GM18511 (cell line): ENCODE measurements at regions not wholly inside any gene's neighbourhood (a gene's known extent, or its start where the extent isn't known, plus 50 kb on each side); places are given as distances from the start of the nearest gene placed in this dataset.
"Not testable (repeated sequence)": the region's sequence is repeated elsewhere in the genome, so short reads cannot be mapped to it uniquely, and the experiment has no call there.

Experiments
- ATAC-seq: cut with Tn5 transposase; IDR thresholded peaks from one replicate; pipeline ENCODE4 v1.9.1; 2021; ENCODE audit warnings: mild to moderate bottlenecking, moderate library complexity; ENCODE audit not compliant: unreplicated experiment

DNA sequence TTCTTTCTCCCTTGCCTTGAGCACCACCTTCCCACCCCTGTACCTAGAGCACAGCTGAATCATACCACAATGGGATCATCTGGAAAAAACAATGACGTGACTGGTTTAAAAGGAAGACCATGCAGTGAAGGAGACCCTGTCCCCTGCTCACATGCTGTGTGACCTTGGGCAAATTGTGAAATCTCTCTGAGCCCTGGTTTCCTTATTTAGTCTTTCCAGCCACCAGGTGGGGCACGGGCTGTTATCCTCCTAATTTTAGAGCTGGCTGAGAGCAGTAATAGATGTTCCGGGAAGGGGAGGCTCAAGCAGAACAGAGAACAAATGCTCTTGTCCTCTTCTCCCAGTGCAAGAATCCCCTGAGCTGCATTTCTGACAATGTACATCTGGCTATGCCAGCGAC, 198.3 kb downstream of the RPS24 start:
- no peak for ATAC-seq

DNA sequence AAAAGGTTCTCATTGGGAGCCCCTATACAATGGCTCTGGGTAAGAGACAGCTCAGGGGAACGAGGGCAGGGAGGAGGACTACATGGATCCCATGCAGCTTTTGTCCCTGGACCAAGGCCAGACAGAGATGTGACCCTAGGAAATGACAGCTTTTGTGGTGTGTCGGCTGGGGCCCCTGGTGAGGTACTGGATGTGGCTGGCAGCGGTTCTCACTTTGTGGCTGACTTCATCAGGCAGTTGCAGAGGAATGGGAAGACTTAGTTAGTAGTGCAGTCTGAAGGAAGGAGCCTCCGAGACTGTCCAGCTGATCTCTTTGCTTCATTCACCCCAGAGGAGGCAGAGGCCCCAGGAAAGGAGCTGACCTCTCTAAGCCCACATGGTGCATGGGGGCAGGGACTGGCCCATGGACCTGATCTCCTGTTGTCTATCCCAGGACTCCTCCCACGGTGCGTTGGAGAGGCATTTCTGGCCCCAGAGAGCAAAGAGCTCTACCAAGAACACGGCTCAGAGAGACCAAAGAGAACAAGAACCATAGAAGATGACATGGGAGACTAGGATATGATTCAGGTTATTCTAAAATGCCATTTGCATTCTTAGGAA, 202.9 kb downstream of the RPS24 start:
- ATAC-seq = no peak

DNA sequence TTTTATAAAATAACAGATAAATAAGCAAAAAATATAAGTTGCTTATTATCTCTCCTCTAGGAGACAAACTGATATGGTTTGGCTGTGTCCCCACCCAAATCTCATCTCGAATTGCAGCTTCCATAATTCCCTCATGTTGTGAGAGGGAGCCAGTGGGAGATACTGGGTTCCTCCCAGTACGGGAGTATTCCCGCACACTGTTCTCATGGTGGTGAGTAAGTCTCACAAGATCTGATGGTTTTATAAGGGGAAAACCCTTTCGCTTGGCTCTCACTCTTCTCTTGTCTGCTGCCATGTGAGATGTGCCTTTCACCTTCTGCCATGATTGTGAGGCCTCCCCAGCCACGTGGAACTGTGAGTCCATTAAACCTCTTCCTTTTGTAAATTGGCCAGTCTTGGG, 204.3 kb downstream of the RPS24 start:
- ATAC-seq = not testable (repeated sequence)

DNA sequence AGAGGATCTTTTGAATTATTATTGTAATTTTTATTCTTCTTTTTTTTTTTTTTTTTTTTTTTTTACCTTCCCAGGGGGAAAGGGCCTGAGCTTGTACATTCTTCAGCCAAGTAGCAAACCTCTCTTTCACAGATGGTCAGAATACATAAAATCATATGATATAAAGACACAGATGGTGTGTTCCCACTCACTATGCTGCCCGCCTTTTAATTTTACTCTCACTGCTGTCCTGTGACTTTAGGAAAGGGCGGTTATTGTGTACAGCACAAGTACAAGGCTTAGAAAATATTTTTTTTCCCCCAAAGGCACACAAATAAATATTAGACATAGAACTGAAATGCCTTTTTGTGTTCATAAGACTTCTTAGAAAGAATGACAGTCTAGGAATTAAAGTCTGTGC, 213.6 kb downstream of the RPS24 start:
- ATAC-seq = no peak

DNA sequence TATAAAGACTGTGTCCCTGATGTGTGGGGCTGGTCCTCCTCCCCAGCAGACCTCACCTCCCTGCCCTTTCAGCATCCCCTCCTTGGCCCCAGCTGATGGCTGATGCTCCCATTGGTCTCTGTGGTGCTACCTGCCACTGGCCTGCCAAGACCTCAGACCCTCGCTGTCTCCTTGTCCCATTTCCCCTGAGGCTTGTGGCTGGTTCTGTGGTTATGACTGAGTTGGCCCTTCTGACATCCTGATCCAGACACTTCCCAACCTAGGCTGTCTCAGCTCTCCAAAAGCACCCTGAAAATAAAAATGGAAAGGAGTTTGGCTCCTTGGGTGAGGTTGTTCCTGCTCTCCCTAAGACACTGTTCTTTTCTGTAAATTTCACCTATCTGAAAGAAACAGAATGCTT, 214.2 kb downstream of the RPS24 start:
- no peak for ATAC-seq

DNA sequence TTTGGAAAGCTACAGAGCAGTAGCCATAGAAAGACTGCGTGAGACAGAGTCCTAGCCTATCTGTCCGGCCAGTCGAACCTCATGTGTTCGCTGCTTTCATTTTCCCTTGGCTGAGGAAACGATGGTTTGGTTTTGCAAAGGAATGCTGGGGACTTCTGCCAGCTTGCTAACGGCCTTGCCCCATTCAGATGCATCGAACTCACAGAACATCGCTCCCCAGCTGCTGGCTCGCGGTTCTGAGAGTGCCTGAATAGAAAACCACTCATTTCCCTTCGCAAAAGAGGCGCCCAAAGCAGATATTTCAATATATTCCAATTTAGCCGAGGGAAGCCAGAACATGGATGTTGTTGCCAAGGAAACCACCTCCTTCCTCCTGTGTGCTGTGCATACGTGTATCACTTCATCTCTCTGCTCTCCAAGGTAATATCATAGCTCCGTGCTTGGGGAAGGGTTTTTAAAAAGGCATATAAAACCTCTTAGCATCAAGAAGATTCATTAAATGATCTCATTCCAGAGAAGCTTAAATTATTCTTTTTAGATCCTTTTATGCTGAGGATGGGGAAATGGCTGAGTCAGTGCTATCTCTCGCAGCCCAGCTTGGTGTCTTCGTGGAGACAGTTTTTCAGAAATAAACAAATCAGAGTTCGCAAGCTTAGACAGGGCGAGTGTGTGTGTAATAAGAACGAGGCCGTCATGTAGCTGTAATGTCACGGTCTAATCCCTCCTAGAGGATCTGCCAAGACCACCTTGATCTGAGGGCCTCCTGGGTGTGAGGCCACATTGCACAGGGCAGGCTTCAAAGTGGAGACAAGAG, 215.2 kb downstream of the RPS24 start:
- ATAC-seq = no peak

DNA sequence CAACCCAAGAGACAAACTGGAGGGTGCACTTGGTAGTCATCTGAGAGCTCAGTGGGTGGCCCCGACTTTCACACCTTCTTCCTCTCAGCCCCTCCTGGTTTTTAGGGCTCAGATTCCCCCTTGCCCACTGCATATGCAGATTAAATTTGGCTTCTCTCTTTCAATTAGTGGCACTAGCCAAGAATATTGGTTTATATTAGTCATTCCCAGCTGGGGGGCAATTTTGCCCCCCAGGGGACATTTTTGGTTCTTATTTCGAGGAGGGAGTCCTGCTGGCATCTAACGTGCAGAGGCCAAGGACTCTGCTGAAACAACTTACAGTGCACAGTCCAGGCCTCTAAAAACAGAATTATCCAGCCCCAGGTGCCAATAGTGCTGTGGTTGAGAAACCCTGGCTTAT, 216.0 kb downstream of the RPS24 start:
- no peak for ATAC-seq

DNA sequence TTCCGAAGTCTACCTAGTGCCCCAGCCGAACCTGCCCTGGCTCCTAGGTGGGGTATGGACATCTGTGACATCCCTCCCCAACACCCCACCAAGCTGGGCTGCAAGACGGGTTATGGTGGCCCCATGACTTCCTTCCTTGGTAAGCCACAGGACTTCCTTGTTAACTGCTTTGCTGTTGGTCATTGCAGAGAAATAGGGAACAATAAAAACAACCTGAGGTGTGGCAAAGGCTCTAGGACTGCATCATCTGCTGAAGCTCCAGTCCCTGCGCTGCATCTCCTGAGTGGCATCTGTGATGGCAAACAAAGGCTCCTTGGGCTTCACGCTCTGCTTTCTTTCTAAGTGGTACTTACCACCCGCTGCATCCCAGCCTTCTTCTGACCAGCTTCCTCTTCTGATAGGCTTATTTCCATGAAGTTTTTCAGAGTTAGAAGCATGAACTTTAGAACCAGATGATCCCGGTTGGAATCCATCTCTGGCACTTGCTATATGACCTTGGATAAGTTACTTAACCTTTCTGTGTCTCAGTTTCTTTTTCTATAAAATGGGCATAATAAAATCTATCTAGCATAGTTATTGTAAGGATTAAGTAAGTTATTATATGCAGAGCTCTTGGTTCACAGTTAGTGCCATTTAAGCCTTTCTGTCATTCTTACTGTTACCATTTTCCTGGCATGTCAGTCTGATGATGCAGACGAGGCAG, 216.8 kb downstream of the RPS24 start:
- ATAC-seq = no peak

DNA sequence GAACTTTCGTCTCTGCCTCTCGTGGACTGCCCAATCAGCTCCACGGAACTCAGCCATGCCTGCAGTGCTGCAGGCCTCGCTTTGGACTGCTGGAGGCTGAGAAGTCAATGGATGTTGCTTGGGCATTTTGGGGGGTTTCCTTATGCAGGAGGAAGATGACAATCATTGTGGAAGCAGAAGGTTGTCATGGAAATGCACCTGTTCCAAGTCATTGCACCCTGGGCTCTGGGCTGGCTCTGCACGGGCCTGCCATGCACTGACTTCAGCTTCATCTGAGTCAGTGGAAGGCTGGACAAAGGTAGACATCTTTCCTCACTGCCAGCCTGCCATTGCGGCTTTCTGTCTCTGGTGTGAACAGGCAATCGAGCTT, 217.3 kb downstream of the RPS24 start:
- ATAC-seq = no peak

DNA sequence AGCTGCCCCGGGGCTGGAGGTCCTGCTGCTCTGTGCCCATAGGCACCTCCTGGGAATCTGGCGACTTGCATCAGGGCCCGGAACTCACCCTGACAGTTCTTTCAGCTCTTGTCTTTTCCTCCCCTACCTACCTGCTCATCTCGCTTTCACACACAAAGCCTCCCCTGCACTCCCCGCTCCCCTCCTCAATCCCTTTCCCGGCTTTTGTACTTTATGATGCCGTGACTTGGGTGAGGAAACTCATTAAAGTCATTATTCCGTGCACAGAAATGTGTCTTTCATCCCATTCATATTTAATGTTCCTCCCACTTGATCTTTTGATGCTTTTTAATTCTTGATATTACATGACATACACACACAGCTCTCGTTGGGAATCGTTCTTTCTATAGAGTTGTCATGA, 218.6 kb downstream of the RPS24 start:
- ATAC-seq = no peak

DNA sequence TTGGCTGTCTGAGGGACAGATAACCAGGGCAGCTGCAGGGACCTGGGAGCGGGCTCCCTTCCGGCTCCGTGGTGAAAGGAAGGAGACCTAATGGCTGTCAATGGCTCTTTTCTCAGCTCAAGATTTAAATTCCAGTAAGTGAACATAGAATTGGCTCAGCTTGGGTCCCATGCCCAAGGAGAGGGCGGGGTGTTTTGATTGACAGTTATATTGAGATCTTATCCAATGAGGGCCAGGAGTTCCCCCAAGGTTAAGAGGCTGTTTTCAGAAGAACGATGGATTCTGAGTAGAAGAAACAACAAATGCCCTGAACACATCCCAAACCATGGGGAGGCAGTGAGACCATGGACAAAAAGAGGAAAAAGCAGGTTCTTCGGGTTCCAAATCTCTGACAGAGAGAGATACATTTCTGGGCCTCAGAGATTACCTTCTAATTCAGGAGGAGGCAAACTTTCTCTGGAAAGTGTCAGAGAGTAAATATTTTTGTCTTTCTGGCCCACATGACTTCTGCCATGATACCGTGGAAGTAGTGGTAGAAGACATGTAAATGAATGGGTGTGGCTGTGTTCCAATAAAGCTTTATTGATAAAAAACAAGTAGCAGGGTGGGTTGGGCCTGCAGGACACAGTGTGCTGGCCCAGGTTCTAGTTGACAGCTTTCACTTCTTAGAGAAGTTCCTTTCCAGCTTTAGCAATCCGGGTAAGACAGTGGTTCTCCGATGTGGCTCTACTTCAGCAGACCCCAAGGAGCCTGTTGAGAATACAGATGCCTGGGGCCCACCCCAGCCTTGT, 219.6 kb downstream of the RPS24 start:
- no peak for ATAC-seq

DNA sequence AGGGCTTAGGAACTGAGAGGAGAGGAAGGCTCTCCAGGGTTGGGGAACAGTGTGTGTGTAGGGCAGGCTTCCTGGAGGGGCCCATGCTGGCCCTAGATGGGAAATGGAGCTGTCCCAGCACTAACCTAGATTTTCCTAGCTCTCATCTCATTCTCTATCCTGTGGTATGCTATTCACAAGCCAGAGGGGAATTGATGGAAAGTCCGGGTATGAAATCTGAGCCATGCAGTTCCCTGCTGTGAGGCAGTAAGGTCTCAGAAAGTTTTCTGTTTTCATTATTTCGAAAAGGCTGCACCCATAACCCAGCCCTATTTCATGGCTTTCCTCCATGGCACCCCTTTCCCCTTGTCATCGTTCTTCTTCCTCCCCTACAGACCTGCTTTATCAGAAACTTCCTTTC, 220.3 kb downstream of the RPS24 start:
- ATAC-seq = no peak

DNA sequence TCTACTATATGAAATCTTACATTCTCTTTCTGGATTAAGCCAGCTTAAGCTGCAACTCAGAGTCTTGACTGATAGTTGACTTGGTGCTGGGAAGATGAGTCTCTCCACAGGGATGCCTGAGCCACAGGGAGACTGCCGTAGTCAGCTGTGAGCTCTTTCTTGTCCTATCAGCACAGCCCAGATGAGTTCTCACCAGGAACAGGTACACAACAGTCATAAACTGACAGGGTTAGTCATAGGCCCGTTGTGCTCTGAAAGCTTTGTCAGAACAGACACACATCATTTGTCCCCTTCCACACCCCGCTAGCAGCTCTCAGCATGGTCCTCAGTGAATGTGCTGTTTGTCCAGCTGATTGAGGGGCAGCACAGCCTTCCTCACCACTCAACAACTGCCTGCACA, 221.6 kb downstream of the RPS24 start:
- ATAC-seq = no peak

DNA sequence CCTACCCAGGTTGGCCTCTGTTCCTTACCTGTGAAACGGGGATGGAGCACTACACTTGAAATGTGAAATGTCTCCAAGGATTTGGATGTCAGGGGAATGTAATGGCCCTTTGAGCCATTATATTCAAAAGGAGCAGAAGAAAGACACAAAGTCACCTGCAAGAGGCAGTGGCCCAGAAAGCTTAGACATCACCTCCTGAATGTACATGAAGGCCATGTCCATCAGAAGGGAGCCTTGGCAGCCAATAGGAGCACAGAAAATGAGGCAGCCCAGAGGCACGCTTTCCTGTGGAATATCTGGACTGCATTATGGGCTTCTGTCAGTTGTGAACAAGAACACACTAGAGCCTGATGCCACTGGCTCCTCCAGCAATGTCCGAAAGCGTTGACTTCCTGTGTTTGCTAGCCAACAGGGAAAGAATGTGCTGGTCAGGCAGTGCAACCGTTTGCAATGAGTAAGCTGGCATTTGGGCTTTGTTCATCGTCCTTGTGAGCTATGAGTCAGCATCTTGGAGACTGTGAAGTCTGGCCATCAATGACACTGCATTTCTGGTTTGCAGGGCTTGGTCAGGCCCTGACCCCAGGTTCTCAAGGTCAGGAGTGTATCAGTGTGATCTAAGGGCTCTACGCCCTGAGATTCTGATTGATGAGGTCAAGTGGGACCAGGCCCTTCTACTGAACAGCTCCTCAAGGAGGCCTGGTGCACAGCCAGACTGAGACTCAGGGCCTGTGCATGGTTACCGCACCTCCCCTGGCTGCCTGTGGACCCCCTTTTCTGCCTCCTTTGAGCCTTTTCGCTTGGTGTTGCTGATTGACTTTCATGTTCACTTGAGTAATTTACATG, 222.4 kb downstream of the RPS24 start:
- ATAC-seq = no peak

DNA sequence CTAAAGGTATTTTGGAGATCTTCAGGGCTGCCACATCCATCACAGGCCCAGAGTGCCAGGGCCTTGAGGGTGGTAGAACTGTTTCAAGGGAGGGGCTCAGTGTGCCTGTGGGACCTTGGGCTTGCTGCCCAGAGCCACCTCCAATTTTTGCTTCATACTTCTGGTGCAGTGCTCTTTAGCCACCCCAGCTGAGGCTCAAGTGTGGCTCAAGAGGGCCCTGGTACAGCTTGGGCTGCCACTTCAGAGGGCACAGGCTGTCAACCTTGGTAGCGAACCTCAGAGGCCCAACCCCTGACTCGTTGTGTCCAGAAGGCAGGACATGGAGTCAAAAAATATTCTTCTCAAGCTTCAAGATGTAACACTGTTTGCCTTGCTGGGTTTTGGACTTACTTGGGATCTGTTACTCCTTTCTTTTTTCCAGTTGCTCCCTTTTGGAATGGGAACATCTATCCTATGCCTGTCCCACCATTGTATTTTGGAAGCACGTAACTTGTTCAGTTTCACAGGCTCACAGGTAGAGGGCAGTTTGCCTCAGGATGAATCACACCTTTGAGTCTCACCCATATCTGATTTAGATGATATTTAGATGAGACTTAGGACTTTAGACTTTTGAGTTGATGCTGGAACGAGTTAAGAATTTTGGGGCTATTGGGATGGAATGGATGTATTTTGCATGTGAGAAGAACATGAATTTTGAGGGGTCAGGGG, 224.8 kb downstream of the RPS24 start:
- ATAC-seq = no peak

DNA sequence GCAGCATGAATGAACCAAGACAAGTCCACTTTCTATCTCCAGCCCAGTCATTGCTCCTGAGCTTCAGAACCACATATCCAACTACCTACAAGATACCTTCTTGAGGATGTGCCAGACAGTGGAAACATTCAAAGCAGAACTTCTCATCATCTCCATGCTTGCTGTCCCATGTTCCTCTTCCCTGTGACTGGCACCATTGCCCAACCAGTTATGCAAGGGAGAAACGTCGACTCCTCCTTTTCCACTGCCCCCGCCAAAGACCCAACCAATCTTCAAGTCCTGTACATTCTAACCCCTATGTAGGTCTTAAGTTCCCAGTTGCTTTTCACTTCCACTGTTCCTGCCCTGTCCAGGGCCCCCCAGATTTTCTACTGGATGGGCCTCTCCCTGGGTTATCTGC, 225.7 kb downstream of the RPS24 start:
- no peak for ATAC-seq

DNA sequence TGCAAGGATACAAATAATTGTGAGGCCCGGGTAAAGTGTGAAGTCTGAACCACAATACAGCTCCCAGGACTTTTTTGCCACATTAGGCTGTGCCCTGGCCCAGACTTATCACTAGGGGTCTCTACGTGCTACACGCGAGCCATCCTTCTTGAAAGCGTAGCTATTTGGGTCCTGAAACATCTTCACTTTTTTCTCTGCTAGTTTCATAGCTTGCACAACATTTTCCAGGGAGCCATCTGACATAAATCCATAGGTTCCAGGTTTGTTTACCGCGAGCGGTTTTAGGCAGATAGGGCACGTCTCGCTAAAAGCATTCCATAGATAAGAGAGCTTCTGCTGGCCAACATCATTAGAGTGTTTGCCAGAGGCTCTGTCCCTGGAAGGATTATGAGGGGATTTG, 226.5 kb downstream of the RPS24 start:
- no peak for ATAC-seq

DNA sequence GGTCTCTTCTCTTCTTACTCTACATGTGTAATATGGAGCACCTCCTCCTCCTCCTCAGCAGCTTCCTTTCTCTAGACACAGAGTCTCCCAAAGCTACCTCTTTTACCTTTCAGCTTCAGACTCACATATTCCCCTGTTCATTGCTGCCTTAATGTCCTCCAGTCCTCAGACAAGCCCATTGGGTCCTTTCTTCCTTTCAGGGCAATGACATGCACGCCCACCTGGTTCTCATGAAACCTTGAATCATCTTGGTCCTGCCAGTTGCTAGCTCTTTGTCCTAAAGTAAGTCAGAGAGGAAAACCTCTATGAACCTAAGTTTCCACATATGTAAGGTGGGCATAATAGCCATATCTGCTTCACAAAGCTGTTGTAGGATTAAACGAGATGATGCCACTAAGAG, 227.0 kb downstream of the RPS24 start:
- ATAC-seq = no peak

DNA sequence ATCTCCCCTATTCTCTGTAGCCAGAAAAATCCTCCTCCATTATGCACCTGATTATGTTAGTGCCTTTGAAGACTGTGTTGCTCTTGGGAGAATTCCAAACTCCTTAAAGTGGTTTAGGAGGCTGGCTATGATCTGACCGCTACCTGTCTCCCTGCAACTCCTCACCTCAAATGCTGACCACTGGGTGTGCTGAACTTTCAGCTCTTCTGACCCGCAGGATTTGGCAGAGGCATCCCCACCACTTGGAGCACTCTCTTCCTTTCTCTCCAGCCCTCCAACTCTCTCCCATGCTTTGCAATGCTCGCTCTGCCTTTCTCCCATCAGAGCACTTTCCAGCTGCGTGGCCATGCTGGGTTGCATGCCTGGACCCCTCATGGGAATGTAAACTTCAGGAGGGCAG, 227.6 kb downstream of the RPS24 start:
- no peak for ATAC-seq

DNA sequence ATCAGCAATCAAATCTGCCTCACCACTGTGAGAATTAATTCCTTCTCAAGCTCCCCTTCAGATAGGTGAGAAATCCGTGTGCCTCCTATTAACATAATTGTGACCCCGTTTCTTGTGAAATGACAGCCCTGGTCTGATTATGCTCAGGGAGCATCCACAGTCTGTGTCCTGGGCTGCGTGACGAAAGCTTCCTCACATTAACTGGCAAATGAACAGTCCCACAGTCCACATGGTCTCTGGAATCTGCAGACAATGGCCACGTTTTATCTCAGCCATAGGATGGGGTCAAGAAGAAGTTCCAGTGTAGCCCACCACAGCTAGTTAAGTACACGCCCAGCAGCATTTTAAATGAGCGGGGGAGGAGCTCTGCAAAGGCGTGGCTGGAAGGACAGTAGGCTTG, 229.2 kb downstream of the RPS24 start:
- no peak for ATAC-seq
